ENCODE measurements at regions not wholly inside any gene's neighbourhood (a gene's known extent, or its start where the extent isn't known, plus 50 kb on each side); places are given as distances from the start of the nearest gene placed in this dataset.
"Not testable (repeated sequence)": the region's sequence is repeated elsewhere in the genome, so short reads cannot be mapped to it uniquely, and the experiment has no call there.

GRCh38 chr6:85004361-85004995 lies 240.1 kb upstream of the TBX18 start:
- no peak for DNase-seq

- no peak for DNase-seq
Observed at GRCh38 chr6:85002847-85003246, 238.4 kb upstream of the TBX18 start.

GRCh38 chr6:85000001-85000400 lies 235.6 kb upstream of the TBX18 start:
- no peak for DNase-seq

- DNase-seq, result no peak
Observed at GRCh38 chr6:84998223-84998622, 233.8 kb upstream of the TBX18 start.

- DNase-seq, result not testable (repeated sequence)
Observed at GRCh38 chr6:84988766-84989165, 224.4 kb upstream of the TBX18 start.

- DNase-seq, result not testable (repeated sequence)
Observed at GRCh38 chr6:84985490-84985889, 221.1 kb upstream of the TBX18 start.

GRCh38 chr6:84979541-84979940 lies 215.1 kb upstream of the TBX18 start:
- DNase-seq, result no peak

- no peak for DNase-seq
Observed at GRCh38 chr6:84977363-84977705, 212.9 kb upstream of the TBX18 start.

GRCh38 chr6:84976526-84977362 lies 212.3 kb upstream of the TBX18 start:
- DNase-seq, result no peak

GRCh38 chr6:84975316-84975715 lies 210.9 kb upstream of the TBX18 start:
- no peak for DNase-seq

- no peak for DNase-seq
Observed at GRCh38 chr6:84973606-84974005, 209.2 kb upstream of the TBX18 start.

- no peak for DNase-seq
Observed at GRCh38 chr6:84967965-84968364, 203.6 kb upstream of the TBX18 start.

GRCh38 chr6:84967389-84967788 lies 203.0 kb upstream of the TBX18 start:
- no peak for DNase-seq

- no peak for DNase-seq
Observed at GRCh38 chr6:84953111-84953755, 188.8 kb upstream of the TBX18 start.

- DNase-seq, result not testable (repeated sequence)
Observed at GRCh38 chr6:84944926-84945325, 180.5 kb upstream of the TBX18 start.

- no peak for DNase-seq
Observed at GRCh38 chr6:84943905-84944304, 179.5 kb upstream of the TBX18 start.

GRCh38 chr6:84941609-84942008 lies 177.2 kb upstream of the TBX18 start:
- DNase-seq, result not testable (repeated sequence)

- DNase-seq, result no peak
Observed at GRCh38 chr6:84929212-84929611, 164.8 kb upstream of the TBX18 start.

- no peak for DNase-seq
Observed at GRCh38 chr6:84927551-84927950, 163.2 kb upstream of the TBX18 start.

GRCh38 chr6:84926189-84927155 lies 162.1 kb upstream of the TBX18 start:
- no peak for DNase-seq

- DNase-seq, result no peak
Observed at GRCh38 chr6:84921891-84922290, 157.5 kb upstream of the TBX18 start.

GRCh38 chr6:84920021-84920420 lies 155.6 kb upstream of the TBX18 start:
- no peak for DNase-seq

GRCh38 chr6:84916704-84917103 lies 152.3 kb upstream of the TBX18 start:
- DNase-seq, result no peak
